GM12891 (cell line): ENCODE measurements at regions not wholly inside any gene's neighbourhood (a gene's known extent, or its start where the extent isn't known, plus 50 kb on each side); places are given as distances from the start of the nearest gene placed in this dataset.

Experiments
- PAX5 ChIP-seq: IDR thresholded peaks from 2 replicates; pipeline ENCODE4 v1.6.1; 2011; ENCODE audit warnings: low read length, moderate library complexity, mild to moderate bottlenecking; ENCODE audit not compliant: insufficient read depth, severe bottlenecking
- POLR2A ChIP-seq: IDR thresholded peaks from 2 replicates; pipeline ENCODE4 v1.6.1; 2011; ENCODE audit warnings: low read depth, low read length, control low read depth
- POLR2AphosphoS5 ChIP-seq: IDR thresholded peaks from 2 replicates; pipeline ENCODE4 v1.6.1; 2011; ENCODE audit warnings: low read depth, low read length, control low read depth
- POU2F2 ChIP-seq: IDR thresholded peaks from 2 replicates; pipeline ENCODE4 v1.6.1; 2011; ENCODE audit warnings: low read depth, mild to moderate bottlenecking, control low read depth, low read length, moderate library complexity
- SPI1 ChIP-seq: IDR thresholded peaks from 2 replicates; pipeline ENCODE4 v1.6.1; 2011; ENCODE audit warnings: low read depth, low read length, control low read depth
- TAF1 ChIP-seq: IDR thresholded peaks from 2 replicates; pipeline ENCODE4 v1.6.1; 2011; ENCODE audit warnings: low read depth, low read length, control low read depth

DNA sequence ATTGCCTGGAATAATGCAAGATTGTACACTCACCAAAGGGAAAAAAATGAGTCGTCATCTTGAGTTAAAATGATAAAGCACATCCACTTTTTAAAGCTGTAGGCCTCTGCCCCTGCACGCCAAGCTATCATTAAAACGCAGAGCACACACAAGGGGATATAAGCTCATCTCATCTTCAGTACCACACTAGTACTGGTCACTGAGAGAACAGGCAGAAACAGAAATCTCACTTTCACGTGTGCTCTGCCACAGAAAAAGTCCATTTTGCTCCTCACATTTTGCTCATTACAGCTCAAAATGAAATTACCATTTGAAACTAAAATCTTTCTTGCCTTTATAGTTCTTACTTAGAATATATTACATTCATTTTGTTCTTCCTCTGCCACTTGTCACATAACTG lies 99.2 kb upstream of the SLC30A5 start:
- TF ChIP-seq POLR2A (no peak), TAF1 (no peak), POLR2AphosphoS5 (no peak), SPI1 (no peak), PAX5 (no peak), POU2F2 (no peak)
